BJ (cell line): ENCODE measurements at regions not wholly inside any gene's neighbourhood (a gene's known extent, or its start where the extent isn't known, plus 50 kb on each side); places are given as distances from the start of the nearest gene placed in this dataset.

ENCODE experiments used
- CTCF ChIA-PET: fragments of 350-600 bp; formaldehyde crosslinking; extraction: SDS; loops from one replicate; lab custom pipeline; 2021; ENCODE audit warnings: antibody characterized with exemption, inconsistent platforms; lab: Yijun Ruan, JAX
- POLR2A ChIA-PET: fragments of 300-600 bp; sonication (Branson Sonifier 250); formaldehyde crosslinking; extraction: SDS; loops from one replicate; lab custom pipeline; 2021; ENCODE audit warnings: antibody characterized with exemption; lab: Charles Lee
- DNase-seq: peaks from one replicate; pipeline ENCODE4 v3.0.0-alpha.2; 2011; ENCODE audit warnings: low read depth
- H3K27me3 ChIP-seq: 2 replicates; pipeline ENCODE4 v1.6.0; 2011; ENCODE audit warnings: low read length; ENCODE audit not compliant: control insufficient read depth, insufficient read depth
- H3K36me3 ChIP-seq: 2 replicates; pipeline ENCODE4 v1.5.1; 2011; ENCODE audit warnings: low read length; ENCODE audit not compliant: control insufficient read depth, insufficient read depth
- H3K4me3 ChIP-seq: 2 replicates; pipeline ENCODE4 v1.5.1; 2011; ENCODE audit warnings: low read depth, mild to moderate bottlenecking, control low read depth, low read length
- TF ChIP-seq, protein P1 (sequence below): IDR thresholded peaks from 2 replicates; pipeline ENCODE4 v1.5.1; 2011; ENCODE audit warnings: low read depth, mild to moderate bottlenecking, control low read depth, inconsistent platforms, low read length, moderate library complexity; ENCODE audit not compliant: insufficient read depth

DNA sequence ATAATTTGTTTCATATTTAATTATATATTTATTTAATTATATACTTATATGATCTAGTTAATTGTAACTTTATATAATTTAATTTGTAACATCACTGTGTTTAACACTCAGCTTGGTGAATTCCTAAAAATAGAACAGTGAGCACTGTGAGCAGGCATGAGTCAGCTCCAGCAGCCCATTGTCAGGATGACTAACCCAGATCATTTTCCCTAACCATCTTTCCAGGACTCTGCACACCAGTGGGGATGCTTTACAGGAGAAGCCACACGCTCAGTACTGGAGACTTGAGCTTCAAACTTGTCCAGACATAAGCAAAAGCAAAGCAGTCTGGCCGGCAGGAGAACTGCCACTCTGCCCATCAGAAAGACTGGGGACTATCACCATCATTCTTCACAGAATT is 446.2 kb upstream of the TRPC7 start:
- H3K27me3 ChIP-seq = no peaks in the 10 kb centered on the region
- ChIA-PET CTCF (interaction anchor here (1.0 to 1.9 kb wide), 3 partner anchors 9 to 444 kb away, joined by 3 to 10 read pairs (median 3); no protein-coding TSS in a partner anchor), POLR2A (interaction anchor here (0.6 kb wide), 1 partner anchor 331 kb away, joined by 3 read pairs; no protein-coding TSS in a partner anchor)
- H3K36me3 ChIP-seq = no peaks in the 10 kb centered on the region
- TF ChIP-seq, protein P1, sequence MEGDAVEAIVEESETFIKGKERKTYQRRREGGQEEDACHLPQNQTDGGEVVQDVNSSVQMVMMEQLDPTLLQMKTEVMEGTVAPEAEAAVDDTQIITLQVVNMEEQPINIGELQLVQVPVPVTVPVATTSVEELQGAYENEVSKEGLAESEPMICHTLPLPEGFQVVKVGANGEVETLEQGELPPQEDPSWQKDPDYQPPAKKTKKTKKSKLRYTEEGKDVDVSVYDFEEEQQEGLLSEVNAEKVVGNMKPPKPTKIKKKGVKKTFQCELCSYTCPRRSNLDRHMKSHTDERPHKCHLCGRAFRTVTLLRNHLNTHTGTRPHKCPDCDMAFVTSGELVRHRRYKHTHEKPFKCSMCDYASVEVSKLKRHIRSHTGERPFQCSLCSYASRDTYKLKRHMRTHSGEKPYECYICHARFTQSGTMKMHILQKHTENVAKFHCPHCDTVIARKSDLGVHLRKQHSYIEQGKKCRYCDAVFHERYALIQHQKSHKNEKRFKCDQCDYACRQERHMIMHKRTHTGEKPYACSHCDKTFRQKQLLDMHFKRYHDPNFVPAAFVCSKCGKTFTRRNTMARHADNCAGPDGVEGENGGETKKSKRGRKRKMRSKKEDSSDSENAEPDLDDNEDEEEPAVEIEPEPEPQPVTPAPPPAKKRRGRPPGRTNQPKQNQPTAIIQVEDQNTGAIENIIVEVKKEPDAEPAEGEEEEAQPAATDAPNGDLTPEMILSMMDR = no peak
- peak; percentile 63 for DNase-seq
- no peak overlapping the region for H3K4me3 ChIP-seq

DNA sequence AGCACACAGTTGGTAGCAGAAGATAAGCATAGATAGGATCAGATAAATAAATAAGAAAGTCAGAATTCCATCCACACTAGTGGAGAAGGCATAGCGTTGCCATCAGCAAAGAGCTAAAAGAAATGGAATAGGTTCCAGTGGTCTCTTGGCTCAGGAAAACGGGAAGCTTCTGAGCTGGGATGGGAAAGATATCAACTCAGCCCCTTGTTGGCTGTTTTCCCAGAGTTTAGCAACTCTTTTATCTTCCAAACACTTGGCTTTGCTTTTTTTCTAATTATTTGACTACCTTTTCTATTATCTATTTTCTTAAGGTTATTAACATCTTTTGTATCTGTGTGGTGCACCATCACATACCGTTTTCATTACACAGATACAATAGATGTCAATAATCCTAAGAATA is 445.7 kb upstream of the TRPC7 start:
- Histone ChIP-seq H3K4me3 (no peak overlapping the region), H3K27me3 (no peaks in the 10 kb centered on the region), H3K36me3 (no peaks in the 10 kb centered on the region)
- DNase-seq = no peak
- ChIA-PET POLR2A (no interaction called here), CTCF (interaction anchor here (1.0 to 1.9 kb wide), 3 partner anchors 9 to 444 kb away, joined by 3 to 10 read pairs (median 3); no protein-coding TSS in a partner anchor)
- TF ChIP-seq, protein P1 = no peak

DNA sequence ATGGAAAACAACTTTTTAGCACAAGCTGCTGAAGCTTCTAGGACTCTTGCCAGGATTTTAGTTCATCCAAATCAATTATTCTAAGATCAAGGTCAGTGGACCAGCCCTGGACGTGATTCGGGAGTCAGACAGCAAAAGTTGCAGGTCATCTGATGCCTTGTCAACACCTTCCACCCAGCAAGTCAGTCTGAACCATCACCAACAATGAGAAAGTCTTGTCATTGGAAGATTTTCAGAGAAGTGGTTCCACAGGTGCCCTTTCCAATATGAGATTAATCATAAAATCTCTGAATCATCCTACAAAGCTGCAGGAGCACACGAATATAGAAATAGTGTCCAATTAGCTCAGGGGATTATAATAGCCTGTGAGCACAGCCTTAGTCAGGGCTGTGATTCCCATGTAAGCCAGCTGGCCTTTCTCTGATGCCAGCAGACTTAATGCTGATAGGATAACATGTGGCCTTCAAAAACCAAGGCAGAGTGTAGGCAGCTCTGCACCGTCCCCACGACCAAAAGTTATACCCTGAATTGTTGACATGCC is 445.0 kb upstream of the TRPC7 start:
- peak; percentile 65 for DNase-seq
- POLR2A ChIA-PET = no interaction called here
- CTCF ChIA-PET = interaction anchor here (1.0 to 1.9 kb wide), 3 partner anchors 8 to 445 kb away, joined by 3 to 10 read pairs (median 3); no protein-coding TSS in a partner anchor

DNA sequence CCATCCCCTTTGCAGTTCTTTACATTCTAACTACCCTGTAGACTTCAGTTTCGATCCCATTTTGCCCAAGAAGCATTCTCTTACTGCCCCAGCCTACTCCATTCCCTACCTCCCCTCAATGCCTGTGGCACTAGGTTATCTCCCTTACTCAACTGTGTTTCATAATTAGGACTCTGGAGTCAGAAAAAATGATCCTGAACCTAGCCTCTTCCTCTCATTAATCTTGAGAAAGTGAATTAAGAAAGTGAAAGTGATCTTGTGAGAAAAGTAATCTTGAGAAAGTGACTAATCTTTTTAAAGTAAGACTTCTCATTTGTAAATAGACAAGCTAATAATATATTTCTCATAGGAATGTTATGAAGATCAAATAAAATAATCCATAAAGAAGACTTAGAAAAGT is 444.0 kb upstream of the TRPC7 start:
- Histone ChIP-seq H3K4me3 (no peak overlapping the region), H3K27me3 (no peaks in the 10 kb centered on the region; the same call in 1 of the 2 replicates), H3K36me3 (no peaks in the 10 kb centered on the region)
- ChIA-PET CTCF (interaction anchor here (0.7 kb wide), 1 partner anchor 70 kb away, joined by 3 read pairs; no protein-coding TSS in a partner anchor), POLR2A (no interaction called here)
- DNase-seq = no peak
- TF ChIP-seq, protein P1 = no peak

More for the DNA sequence above, 445.0 kb upstream of the TRPC7 start:
- H3K4me3 ChIP-seq = no peak overlapping the region
- H3K27me3 ChIP-seq = no peaks in the 10 kb centered on the region; the same call in 1 of the 2 replicates
- TF ChIP-seq, protein P1 = no peak
- no peaks in the 10 kb centered on the region for H3K36me3 ChIP-seq

DNA sequence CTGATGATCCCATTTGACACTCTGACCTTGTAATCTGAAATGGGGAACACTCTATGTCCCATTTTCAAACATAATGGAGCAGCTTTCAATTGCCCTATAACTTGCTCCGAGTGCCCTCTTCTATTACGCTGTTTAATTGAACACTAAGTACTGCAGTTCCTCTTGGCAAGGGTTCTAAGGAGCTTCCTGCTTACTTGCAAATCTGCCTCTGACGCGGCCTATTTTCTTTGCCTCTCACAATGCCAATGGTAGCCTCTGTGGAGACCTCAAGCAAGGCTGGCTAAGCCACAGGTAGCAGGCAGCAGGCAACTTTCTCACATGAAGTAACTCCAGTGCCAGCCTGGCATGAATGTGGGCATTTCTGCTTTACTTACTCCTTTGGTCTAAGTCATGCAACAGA is 443.4 kb upstream of the TRPC7 start:
- POLR2A ChIA-PET = no interaction called here
- DNase-seq = no peak
- no peaks in the 10 kb centered on the region for H3K36me3 ChIP-seq
- TF ChIP-seq, protein P1 = no peak
- CTCF ChIA-PET = no interaction called here
- no peak overlapping the region for H3K4me3 ChIP-seq
- no peaks in the 10 kb centered on the region; the same call in 1 of the 2 replicates for H3K27me3 ChIP-seq
